Neural cell (in vitro differentiated cells): ENCODE measurements at regions not wholly inside any gene's neighbourhood (a gene's known extent, or its start where the extent isn't known, plus 50 kb on each side); places are given as distances from the start of the nearest gene placed in this dataset.

ENCODE experiments used
- H2AFZ ChIP-seq: fragments of 200-600, 300-800 bp; sonication (generic), shearing (Covaris generic); 2 replicates; pipeline ENCODE4 v1.6.0; 2014; ENCODE audit warnings: low read depth, mild to moderate bottlenecking, antibody characterized with exemption, low read length, moderate library complexity
- H3F3A ChIP-seq: fragments of 200-600 bp; shearing (Covaris generic); 2 replicates; pipeline ENCODE4 v1.6.1; 2016; ENCODE audit warnings: mild to moderate bottlenecking, moderate library complexity, mixed read lengths, antibody characterized with exemption, low read length; ENCODE audit not compliant: insufficient read depth, poor library complexity, severe bottlenecking
- H3K27ac ChIP-seq: fragments of 200-600, 300-800 bp; sonication (generic), shearing (Covaris generic); 2 replicates; pipeline ENCODE4 v1.5.1; 2014; ENCODE audit warnings: mild to moderate bottlenecking, low read length, moderate library complexity
- H3K27me3 ChIP-seq: fragments of 300-800, 200-600 bp; sonication (generic), shearing (Covaris generic); 2 replicates; pipeline ENCODE4 v1.6.0; 2014; ENCODE audit warnings: mild to moderate bottlenecking, low read depth, low read length, moderate library complexity; ENCODE audit not compliant: insufficient read depth
- H3K36me3 ChIP-seq: fragments of 300-800, 200-600 bp; sonication (generic), shearing (Covaris generic); 2 replicates; pipeline ENCODE4 v1.5.1; 2014; ENCODE audit warnings: mild to moderate bottlenecking, antibody characterized with exemption, low read length, moderate library complexity; ENCODE audit not compliant: insufficient read depth
- H3K4me2 ChIP-seq: fragments of 300-800, 200-600 bp; sonication (generic), shearing (Covaris generic); 2 replicates; pipeline ENCODE4 v1.6.0; 2014; ENCODE audit warnings: mild to moderate bottlenecking, low read length
- H3K4me3 ChIP-seq: fragments of 300-800, 200-600 bp; sonication (generic), shearing (Covaris generic); 2 replicates; pipeline ENCODE4 v1.5.1; 2014; ENCODE audit warnings: mild to moderate bottlenecking, low read length, moderate library complexity
- H3K79me2 ChIP-seq: fragments of 200-600 bp; shearing (Covaris generic); replicated peaks from 2 replicates; pipeline ENCODE4 v1.6.0; 2014; ENCODE audit warnings: mild to moderate bottlenecking, low read length, moderate library complexity; ENCODE audit not compliant: insufficient read depth
- H3K9ac ChIP-seq: fragments of 300-800, 200-600 bp; sonication (generic), shearing (Covaris generic); 2 replicates; pipeline ENCODE4 v1.6.1; 2016; ENCODE audit warnings: mild to moderate bottlenecking, low read length, mixed read lengths
- H3K9me2 ChIP-seq: fragments of 200-600 bp; shearing (Covaris generic); 2 replicates; pipeline ENCODE4 v1.6.1; 2016; ENCODE audit warnings: mild to moderate bottlenecking, low read length, mixed read lengths; ENCODE audit not compliant: insufficient read depth
- H3K9me3 ChIP-seq: fragments of 200-600, 300-800 bp; sonication (generic), shearing (Covaris generic); 2 replicates; pipeline ENCODE4 v1.6.1; 2016; ENCODE audit warnings: mild to moderate bottlenecking, mixed run types, low read length, moderate library complexity, mixed read lengths
- H4K20me1 ChIP-seq: fragments of 200-600 bp; shearing (Covaris generic); 2 replicates; pipeline ENCODE4 v1.6.1; 2016; ENCODE audit warnings: mild to moderate bottlenecking, mixed run types; ENCODE audit not compliant: insufficient read depth
- CTCF ChIP-seq: fragments of 450-650 bp; IDR thresholded peaks from 2 replicates; pipeline ENCODE4 v1.5.1; 2014; ENCODE audit warnings: antibody characterized with exemption, mild to moderate bottlenecking, moderate library complexity; ENCODE audit not compliant: poor library complexity, severe bottlenecking
- EP300 ChIP-seq: fragments of 450-650 bp; conservative IDR thresholded peaks from 2 replicates; pipeline ENCODE4 v1.6.1; 2014; ENCODE audit warnings: antibody characterized with exemption, mild to moderate bottlenecking, moderate library complexity; ENCODE audit not compliant: poor library complexity, severe bottlenecking
- EZH2 ChIP-seq: fragments of 200-600, 300-800 bp; shearing (Covaris generic), sonication (generic); IDR thresholded peaks from 2 replicates; pipeline ENCODE4 v1.6.1; 2014; ENCODE audit warnings: antibody characterized with exemption, low read length, borderline replicate concordance, mild to moderate bottlenecking; ENCODE audit not compliant: insufficient read depth, poor library complexity, severe bottlenecking
- MXI1 ChIP-seq: fragments of 450-650 bp; conservative IDR thresholded peaks from 2 replicates; pipeline ENCODE4 v1.6.1; 2014; ENCODE audit warnings: antibody characterized with exemption, mild to moderate bottlenecking; ENCODE audit not compliant: poor library complexity, severe bottlenecking
- POLR2AphosphoS5 ChIP-seq: IDR thresholded peaks from 2 replicates; pipeline ENCODE4 v1.6.1; 2012
- RAD21 ChIP-seq: fragments of 450-650 bp; conservative IDR thresholded peaks from 2 replicates; pipeline ENCODE4 v1.6.1; 2014; ENCODE audit warnings: antibody characterized with exemption, mild to moderate bottlenecking, moderate library complexity
- REST ChIP-seq: IDR thresholded peaks from 2 replicates; pipeline ENCODE4 v1.6.1; 2012; ENCODE audit warnings: borderline replicate concordance
- SMC3 ChIP-seq: fragments of 450-650 bp; conservative IDR thresholded peaks from 2 replicates; pipeline ENCODE4 v1.6.1; 2014; ENCODE audit warnings: antibody characterized with exemption, mild to moderate bottlenecking, moderate library complexity; ENCODE audit not compliant: poor library complexity
- TAF1 ChIP-seq: IDR thresholded peaks from 2 replicates; pipeline ENCODE4 v1.6.1; 2012; ENCODE audit warnings: low read depth

- TF ChIP-seq MXI1 (no peak), EP300 (no peak), RAD21 (no peak), CTCF (no peak), POLR2AphosphoS5 (no peak), REST (no peak), SMC3 (no peak), EZH2 (no peak)
- Histone ChIP-seq H3K27ac (no peak overlapping the region), H3K79me2 (no peaks in the 10 kb centered on the region), H4K20me1 (no peaks in the 10 kb centered on the region), H3K4me3 (no peak overlapping the region), H3K27me3 (no peaks in the 10 kb centered on the region), H3K36me3 (no peaks in the 10 kb centered on the region), H2AFZ (no peak overlapping the region), H3K9ac (no peak overlapping the region), H3K9me2 (no peaks in the 10 kb centered on the region), H3K4me2 (no peak overlapping the region), H3F3A (no peaks in the 10 kb centered on the region), H3K9me3 (no peaks in the 10 kb centered on the region)
These were observed 753.2 kb upstream of the PCDH20 start for GRCh38 chr13:62168891-62169290.

- TF ChIP-seq MXI1 = no peak
- TF ChIP-seq SMC3 = no peak
- no peak for TF ChIP-seq RAD21
- TF ChIP-seq REST = no peak
- TF ChIP-seq CTCF = no peak
- TF ChIP-seq TAF1 = no peak
- no peak for TF ChIP-seq POLR2AphosphoS5
- no peak for TF ChIP-seq EZH2
- Histone ChIP-seq H4K20me1 (no peaks in the 10 kb centered on the region), H3K36me3 (no peaks in the 10 kb centered on the region), H3K4me2 (no peak overlapping the region), H3K4me3 (no peak overlapping the region), H3K9ac (no peak overlapping the region), H3K27me3 (no peaks in the 10 kb centered on the region), H3K79me2 (no peaks in the 10 kb centered on the region), H3K9me2 (no peaks in the 10 kb centered on the region), H3K27ac (no peak overlapping the region), H3F3A (no peaks in the 10 kb centered on the region), H2AFZ (no peak overlapping the region), H3K9me3 (no peaks in the 10 kb centered on the region)
These were observed 752.1 kb upstream of the PCDH20 start for GRCh38 chr13:62167650-62168172.
